ENCODE measurements at regions not wholly inside any gene's neighbourhood (a gene's known extent, or its start where the extent isn't known, plus 50 kb on each side); places are given as distances from the start of the nearest gene placed in this dataset.

DNA sequence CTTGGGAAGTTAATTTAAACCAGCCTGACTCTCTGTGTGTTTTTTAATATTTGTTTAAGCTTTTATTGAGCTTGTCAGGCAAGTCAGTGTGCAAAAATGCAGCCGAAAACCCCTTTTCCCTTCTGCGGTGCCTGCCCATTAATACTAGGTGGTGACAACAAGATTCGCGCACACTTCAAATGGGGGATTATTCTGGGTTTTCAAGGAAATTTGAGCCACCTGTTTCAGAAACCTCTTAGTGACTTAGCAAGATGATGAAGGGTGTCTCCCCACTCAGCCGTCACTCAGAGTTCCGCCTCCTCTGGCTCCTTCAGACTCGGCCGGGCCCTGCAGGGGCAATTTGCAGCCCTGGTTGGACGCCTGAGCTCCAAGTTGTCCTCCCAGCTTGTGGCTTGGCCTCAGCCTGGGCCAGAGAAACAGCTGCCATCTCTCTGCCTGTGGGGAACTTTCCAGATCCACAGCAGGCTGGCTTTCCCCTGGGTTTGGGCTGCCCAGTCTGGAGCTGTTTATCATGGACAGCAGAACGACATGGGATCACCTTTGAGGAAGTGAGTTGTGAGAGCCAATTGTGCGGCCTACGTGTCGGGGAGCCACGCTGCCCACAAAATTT is 75.9 kb downstream of the SPRY4 start:
- intact Hi-C loops (cut with DNase I) = no loop called here
- ATAC-seq (peak; percentile 89), DNase-seq (peak; percentile 33 to 78 (median 62))

GRCh38 chr5:142246258-142246657 is 78.6 kb downstream of the SPRY4 start:
- ATAC-seq (no peak), DNase-seq (peak in 2 of 4 donors; percentile 29 to 32)
- Histone ChIP-seq H3K4me1 (no peaks in the 10 kb centered on the region), H3K36me3 (no peaks in the 10 kb centered on the region), H3K9me3 (no peaks in the 10 kb centered on the region), H3K27me3 (no peaks in the 10 kb centered on the region), H3K4me3 (no peak overlapping the region), H3K27ac (no peak overlapping the region)
- intact Hi-C loops (cut with DNase I) = no loop called here
- TF ChIP-seq, protein P1, sequence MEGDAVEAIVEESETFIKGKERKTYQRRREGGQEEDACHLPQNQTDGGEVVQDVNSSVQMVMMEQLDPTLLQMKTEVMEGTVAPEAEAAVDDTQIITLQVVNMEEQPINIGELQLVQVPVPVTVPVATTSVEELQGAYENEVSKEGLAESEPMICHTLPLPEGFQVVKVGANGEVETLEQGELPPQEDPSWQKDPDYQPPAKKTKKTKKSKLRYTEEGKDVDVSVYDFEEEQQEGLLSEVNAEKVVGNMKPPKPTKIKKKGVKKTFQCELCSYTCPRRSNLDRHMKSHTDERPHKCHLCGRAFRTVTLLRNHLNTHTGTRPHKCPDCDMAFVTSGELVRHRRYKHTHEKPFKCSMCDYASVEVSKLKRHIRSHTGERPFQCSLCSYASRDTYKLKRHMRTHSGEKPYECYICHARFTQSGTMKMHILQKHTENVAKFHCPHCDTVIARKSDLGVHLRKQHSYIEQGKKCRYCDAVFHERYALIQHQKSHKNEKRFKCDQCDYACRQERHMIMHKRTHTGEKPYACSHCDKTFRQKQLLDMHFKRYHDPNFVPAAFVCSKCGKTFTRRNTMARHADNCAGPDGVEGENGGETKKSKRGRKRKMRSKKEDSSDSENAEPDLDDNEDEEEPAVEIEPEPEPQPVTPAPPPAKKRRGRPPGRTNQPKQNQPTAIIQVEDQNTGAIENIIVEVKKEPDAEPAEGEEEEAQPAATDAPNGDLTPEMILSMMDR (IDR thresholded peaks at IDR 0.05) = no peak

More for the DNA sequence above, 75.9 kb downstream of the SPRY4 start:
- H3K4me1 ChIP-seq = no peaks in the 10 kb centered on the region
- H3K9me3 ChIP-seq = no peaks in the 10 kb centered on the region
- no peak overlapping the region for H3K4me3 ChIP-seq
- no peaks in the 10 kb centered on the region for H3K27me3 ChIP-seq
- H3K27ac ChIP-seq = peak overlapping the region; percentile 33
- TF ChIP-seq, protein P1 (IDR thresholded peaks at IDR 0.05) = no peak
- no peaks in the 10 kb centered on the region for H3K36me3 ChIP-seq

- ATAC-seq (no peak), DNase-seq (no peak)
- no peaks in the 10 kb centered on the region for H3K27me3 ChIP-seq
- no peak overlapping the region for H3K27ac ChIP-seq
- H3K9me3 ChIP-seq = no peaks in the 10 kb centered on the region
- H3K36me3 ChIP-seq = no peaks in the 10 kb centered on the region
- TF ChIP-seq, protein P1 (IDR thresholded peaks at IDR 0.05) = no peak
- no peak overlapping the region for H3K4me3 ChIP-seq
- H3K4me1 ChIP-seq = no peaks in the 10 kb centered on the region
- intact Hi-C loops (cut with DNase I) = no loop called here
Observed at GRCh38 chr5:142245786-142246185, 79.0 kb downstream of the SPRY4 start.

DNA sequence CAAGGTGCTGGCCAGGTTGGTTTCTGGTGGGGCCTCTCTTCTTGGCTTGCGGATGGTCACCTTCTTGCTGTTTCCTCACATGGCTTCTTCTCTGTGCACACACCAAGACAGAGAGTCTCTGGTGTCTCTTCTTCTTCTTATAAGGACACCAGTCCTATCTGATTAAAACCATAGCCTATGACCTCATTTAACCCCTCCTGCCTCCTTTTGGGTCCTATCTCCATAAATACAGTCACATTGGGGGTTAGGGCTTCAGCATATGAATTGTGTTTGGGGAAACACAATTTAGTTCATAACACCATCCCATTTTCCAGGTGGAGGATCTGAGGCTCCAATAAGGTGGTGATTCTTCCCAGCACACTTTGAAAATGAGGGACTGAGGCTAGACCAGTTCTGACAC is 80.4 kb downstream of the SPRY4 start:
- Histone ChIP-seq H3K9me3 (no peaks in the 10 kb centered on the region), H3K36me3 (no peaks in the 10 kb centered on the region), H3K27ac (no peak overlapping the region), H3K27me3 (no peaks in the 10 kb centered on the region), H3K4me1 (no peaks in the 10 kb centered on the region), H3K4me3 (no peak overlapping the region)
- no peak for DNase-seq
- TF ChIP-seq, protein P1 (IDR thresholded peaks at IDR 0.05) = no peak
- intact Hi-C loops (cut with DNase I) = no loop called here
- ATAC-seq = no peak

DNA sequence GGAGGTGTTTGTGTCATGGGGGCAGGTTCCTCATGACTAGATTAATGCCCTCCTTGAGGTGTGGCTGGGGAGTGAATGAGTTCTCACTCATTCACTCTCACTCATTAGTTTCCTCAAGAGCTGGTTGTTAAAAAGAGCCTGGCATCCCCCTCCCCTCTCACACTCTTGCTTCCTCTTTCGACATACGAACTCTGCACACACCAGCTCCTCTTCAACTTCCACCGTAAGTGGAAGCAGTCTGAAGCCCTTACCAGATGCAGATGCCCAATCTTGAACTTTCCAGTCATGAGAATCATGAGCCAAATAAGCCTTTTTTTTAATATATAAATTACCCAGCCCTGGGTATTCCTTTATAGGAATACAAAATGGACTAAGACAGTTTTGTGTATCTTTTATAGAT is 82.5 kb downstream of the SPRY4 start:
- intact Hi-C loops (cut with DNase I) = no loop called here
- H3K9me3 ChIP-seq = no peaks in the 10 kb centered on the region
- H3K27ac ChIP-seq = no peak overlapping the region
- no peaks in the 10 kb centered on the region for H3K36me3 ChIP-seq
- H3K4me1 ChIP-seq = no peaks in the 10 kb centered on the region
- H3K4me3 ChIP-seq = no peak overlapping the region
- H3K27me3 ChIP-seq = no peaks in the 10 kb centered on the region
- TF ChIP-seq, protein P1 (IDR thresholded peaks at IDR 0.05) = no peak
- no peak for ATAC-seq
- no peak for DNase-seq

All from left lung (tissue), 4 donors.